RWPE1 (cell line): ENCODE measurements at regions not wholly inside any gene's neighbourhood (a gene's known extent, or its start where the extent isn't known, plus 50 kb on each side); places are given as distances from the start of the nearest gene placed in this dataset.

Experiments used
- CTCF ChIA-PET: fragments of 350-600 bp; sonication (Branson Sonifier 250); formaldehyde crosslinking; extraction: SDS; loops from one replicate; lab custom pipeline; 2021; lab: Yijun Ruan, JAX
- POLR2A ChIA-PET: fragments of 400-600 bp; formaldehyde crosslinking; extraction: SDS; loops from one replicate; lab custom pipeline; 2020; ENCODE audit warnings: antibody characterized with exemption; ENCODE audit not compliant: low non-redundant PET; lab: Yijun Ruan, JAX
- DNase-seq: peaks from one replicate; pipeline ENCODE4 v3.0.0; 2012; ENCODE audit warnings: low spot score
- H3K27ac ChIP-seq: fragments of 450-650 bp; 2 replicates; pipeline ENCODE4 v1.5.1; 2017
- TF ChIP-seq, protein P1 (sequence below): fragments of 450-650 bp; conservative IDR thresholded peaks from 2 replicates; pipeline ENCODE4 v1.5.1; 2017; ENCODE audit warnings: low read depth, mild to moderate bottlenecking

DNA sequence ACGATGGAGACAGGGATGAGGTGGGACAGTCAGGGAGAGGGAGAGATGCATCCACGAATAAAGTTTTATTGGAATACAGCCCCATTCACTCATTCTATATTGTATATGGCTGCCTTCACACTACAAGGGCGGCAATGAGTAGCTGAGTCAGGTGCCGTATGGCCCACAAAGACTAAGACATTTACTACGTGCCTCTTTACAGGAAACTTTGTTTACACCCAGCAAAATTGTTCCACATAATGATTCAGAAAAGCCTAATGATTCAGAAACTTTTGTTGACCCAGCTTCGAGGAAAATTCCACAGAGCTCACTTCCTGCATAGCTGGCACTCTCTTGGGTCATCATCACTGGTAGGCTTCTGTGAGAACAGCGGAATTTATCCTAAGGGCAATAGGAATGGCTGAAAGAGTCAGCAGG lies 87.3 kb upstream of the PEG3 start:
- POLR2A ChIA-PET, result no interaction called here

GRCh38 chr19:56930647-56931535 lies 90.4 kb upstream of the PEG3 start:
- no peak for DNase-seq
- no peak overlapping the region for H3K27ac ChIP-seq
- CTCF ChIA-PET, result no interaction called here
- TF ChIP-seq, protein P1, sequence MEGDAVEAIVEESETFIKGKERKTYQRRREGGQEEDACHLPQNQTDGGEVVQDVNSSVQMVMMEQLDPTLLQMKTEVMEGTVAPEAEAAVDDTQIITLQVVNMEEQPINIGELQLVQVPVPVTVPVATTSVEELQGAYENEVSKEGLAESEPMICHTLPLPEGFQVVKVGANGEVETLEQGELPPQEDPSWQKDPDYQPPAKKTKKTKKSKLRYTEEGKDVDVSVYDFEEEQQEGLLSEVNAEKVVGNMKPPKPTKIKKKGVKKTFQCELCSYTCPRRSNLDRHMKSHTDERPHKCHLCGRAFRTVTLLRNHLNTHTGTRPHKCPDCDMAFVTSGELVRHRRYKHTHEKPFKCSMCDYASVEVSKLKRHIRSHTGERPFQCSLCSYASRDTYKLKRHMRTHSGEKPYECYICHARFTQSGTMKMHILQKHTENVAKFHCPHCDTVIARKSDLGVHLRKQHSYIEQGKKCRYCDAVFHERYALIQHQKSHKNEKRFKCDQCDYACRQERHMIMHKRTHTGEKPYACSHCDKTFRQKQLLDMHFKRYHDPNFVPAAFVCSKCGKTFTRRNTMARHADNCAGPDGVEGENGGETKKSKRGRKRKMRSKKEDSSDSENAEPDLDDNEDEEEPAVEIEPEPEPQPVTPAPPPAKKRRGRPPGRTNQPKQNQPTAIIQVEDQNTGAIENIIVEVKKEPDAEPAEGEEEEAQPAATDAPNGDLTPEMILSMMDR, result no peak
- POLR2A ChIA-PET, result no interaction called here

More for the DNA sequence above, 87.3 kb upstream of the PEG3 start:
- H3K27ac ChIP-seq, result no peak overlapping the region
- CTCF ChIA-PET, result no interaction called here
- TF ChIP-seq, protein P1, result no peak
- no peak for DNase-seq

DNA sequence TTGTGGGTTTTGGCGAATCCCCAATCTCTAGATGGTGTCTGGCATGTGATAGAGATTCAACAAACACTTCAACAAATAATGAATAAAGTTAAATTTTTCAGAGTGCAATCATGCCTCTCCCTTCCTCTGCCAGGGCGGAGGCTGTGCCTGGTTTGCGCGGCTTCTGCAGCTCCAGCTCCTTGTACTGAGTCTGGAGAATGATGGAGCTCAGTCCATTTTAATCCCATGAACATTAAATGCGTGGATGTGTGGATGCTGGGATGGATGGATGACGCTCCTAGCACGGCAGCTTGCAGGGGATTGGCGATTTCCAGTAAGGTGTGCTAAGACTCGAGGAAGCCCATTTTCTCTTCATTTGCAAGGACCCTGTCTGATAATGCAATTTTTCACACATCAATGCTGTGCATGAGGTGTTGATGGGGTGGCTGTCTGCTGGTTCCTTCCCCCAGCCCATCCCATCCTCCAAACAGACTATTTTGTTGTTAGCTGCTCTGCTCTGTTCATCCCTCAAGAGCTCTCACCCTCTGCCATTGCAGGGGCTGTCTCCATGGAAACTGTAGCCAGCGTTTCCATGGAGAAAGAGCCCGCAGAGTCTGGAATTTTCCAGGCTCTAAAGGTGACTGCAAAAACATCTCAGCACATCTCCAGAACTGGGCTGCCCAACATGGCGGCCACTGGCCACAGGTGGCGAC lies 92.6 kb upstream of the PEG3 start:
- DNase-seq, result no peak
- no peak overlapping the region for H3K27ac ChIP-seq
- POLR2A ChIA-PET, result no interaction called here
- CTCF ChIA-PET, result no interaction called here
- TF ChIP-seq, protein P1, result no peak

DNA sequence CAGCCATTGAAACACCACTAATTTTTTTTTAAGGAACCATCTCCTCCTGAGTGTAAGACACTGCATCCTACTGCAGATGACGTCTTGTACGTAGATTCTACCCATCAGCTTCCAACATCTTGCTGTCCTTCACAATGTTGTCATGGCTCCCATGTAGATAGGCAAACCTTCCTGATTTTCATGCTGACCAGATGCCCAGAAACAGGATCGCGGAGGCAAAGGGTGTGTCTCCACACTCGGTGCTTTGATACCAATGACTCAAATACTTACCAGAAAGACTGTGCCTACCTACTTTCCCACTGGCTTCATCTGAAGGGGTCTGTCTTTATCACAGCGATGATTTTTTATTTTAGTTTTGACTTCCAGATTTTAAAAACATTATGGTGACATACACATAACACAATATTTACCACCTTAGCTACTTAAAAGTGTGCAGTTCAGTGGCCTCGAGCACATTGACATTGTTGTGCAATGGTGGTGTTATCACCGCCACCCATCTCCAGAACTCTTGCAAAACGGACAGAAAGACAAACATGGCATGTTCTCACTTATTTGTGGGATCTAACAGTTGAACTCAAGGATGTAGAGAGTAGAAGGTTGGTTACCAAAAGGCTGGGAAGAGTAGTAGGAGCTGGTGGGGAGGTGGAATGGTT lies 94.0 kb upstream of the PEG3 start:
- TF ChIP-seq, protein P1, result no peak
- DNase-seq, result no peak
- POLR2A ChIA-PET, result no interaction called here
- H3K27ac ChIP-seq, result no peak overlapping the region
- CTCF ChIA-PET, result no interaction called here

DNA sequence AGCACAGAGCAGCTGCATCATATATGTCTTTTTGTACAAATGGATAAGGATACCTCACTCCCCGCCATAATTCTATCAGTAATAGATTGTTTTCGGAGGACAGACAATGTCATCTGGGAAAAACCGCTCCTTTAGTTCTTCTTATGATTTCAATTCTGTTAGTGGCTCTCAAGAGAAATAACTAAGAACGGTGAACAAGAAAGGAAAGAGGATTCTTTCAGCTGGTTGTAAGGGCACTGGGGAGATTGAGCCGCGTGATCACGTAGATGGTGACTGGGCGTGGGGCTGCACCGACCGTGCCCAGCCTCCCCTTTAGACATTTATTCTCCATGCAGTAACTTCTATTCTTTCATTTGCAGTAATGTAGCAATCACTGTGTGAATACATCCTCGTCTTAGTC lies 99.4 kb upstream of the PEG3 start:
- TF ChIP-seq, protein P1, result no peak
- H3K27ac ChIP-seq, result no peak overlapping the region
- ChIA-PET CTCF (no interaction called here), POLR2A (no interaction called here)
- no peak for DNase-seq

DNA sequence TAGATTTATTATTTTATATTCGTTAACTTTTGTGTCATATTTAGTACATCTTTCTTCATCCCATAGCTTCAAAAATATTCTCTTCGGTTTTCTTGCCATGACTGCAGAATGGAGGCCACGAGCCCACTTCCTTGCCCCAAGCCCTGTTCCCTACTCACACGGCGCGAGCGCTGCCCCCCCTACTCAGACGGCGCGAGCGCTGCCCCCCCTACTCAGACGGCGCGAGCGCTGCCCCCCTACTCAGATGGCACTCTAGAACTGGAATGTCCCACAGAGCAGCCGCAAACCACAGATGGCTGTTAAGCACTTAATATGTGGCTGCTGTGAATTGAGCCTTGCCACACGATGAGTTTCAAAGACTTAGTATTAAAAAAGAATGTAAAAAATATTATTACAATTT lies 102.2 kb upstream of the PEG3 start:
- DNase-seq, result no peak
- CTCF ChIA-PET, result no interaction called here
- POLR2A ChIA-PET, result no interaction called here
- H3K27ac ChIP-seq, result no peak overlapping the region
- TF ChIP-seq, protein P1, result no peak
